GM08714 (cell line): ENCODE measurements at regions not wholly inside any gene's neighbourhood (a gene's known extent, or its start where the extent isn't known, plus 50 kb on each side); places are given as distances from the start of the nearest gene placed in this dataset.

ENCODE experiments used
- H3K4me3 ChIP-seq: fragments of 200-500 bp; sonication (Bioruptor generic); 2 replicates; pipeline ENCODE4 v1.5.1; 2014; ENCODE audit warnings: mild to moderate bottlenecking, low read length, inconsistent platforms
- ZNF274 ChIP-seq: IDR thresholded peaks from 2 replicates; pipeline ENCODE4 v1.6.1; 2012; ENCODE audit warnings: mild to moderate bottlenecking, low read depth, low read length

DNA sequence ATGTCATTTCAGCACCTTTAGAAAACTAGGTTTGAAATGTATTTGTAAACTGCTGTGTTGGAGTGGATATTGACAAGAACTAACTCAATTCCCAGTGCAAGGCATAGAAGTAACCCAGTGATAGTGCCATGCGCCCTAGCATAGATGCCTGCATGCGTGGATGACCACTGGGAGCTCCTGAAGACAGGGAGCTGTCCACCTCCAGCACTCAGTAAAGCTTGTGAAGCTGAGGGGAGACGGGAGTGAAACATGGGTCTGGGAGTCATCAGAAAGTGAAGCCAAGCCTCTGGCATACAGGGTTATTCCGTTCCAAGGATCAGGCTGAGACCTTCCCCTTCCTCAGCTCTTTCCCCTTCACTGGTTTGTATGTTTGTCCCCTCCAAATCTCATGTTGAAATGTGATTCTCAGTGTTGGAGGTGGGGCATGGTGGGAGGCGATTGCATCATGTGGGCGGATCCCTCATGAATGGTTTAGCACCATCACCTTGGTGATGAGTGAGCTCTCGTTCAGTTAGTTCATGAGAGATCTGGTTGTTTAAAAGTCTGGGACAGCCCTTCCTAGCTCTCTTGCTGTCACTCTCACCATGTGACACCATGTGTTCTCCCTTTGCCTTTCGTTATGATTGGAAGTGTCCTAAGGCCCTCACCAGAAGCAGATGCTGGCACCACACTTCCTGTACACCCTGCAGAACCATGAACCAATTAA is 146.5 kb upstream of the FERMT1 start:
- TF ChIP-seq ZNF274 = no peak
- H3K4me3 ChIP-seq = no peak overlapping the region

- H3K4me3 ChIP-seq = no peak overlapping the region
- TF ChIP-seq ZNF274 = no peak
Observed at GRCh38 chr20:6265204-6265904, 142.5 kb upstream of the FERMT1 start.

DNA sequence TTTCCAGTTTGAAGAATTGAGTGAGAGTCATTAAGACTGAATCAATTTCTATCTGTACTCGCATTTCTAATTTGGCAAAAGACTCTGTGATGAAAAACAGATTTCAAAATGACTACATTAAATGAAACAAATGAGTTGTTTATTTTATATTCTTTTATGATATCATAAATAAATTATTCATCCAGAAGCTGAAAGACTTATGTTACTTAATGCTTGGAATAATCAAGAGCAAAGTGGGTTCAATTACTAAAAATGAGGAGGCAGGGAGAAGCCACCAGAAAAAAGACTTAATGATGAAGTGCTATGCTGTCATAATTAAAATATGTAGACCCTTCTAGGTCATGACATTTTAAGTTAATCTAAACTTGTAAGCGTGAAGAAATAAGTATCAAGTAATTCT is 130.6 kb upstream of the FERMT1 start:
- TF ChIP-seq ZNF274 = no peak
- H3K4me3 ChIP-seq = no peak overlapping the region

- TF ChIP-seq ZNF274 = no peak
- no peak overlapping the region for H3K4me3 ChIP-seq
Observed at GRCh38 chr20:6245436-6245835, 122.6 kb upstream of the FERMT1 start.

DNA sequence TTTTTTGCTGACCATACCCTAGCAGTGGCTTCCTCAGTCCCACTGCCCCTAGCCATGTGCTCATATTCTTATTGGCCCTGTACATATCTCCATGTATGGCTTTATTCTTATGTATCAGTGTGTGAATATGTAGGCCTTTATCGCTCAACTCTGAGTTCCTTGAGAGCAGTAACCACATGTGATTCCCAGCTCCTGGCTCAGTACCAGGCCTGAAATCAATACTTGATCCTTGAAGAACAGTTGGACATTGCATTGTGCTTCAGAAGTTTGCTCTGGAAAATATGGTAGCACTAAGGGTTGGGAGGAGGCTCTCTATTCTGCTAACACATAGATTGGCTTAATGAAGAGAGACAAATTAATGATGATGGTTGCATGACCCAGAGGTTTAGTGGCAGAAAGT is 118.8 kb upstream of the FERMT1 start:
- no peak for TF ChIP-seq ZNF274
- H3K4me3 ChIP-seq = no peak overlapping the region

DNA sequence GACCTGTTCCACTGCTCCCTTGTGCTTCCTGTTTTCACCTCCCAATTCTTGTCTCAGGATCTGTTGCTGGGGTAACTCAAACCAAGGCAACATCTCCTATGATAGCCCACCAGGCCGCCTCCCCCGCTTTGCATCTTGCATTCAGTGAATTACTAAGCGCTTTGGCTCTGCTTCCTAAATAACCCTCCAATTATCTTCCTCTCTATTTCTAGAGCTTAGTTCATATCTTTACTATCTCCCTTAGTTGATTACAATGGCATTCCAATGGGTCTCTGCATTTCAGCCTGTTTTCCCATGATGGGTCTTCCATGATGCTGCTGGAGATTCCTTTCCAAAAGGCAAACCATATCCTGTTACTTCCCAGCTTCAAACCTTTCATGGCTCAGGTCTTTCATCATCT is 117.2 kb upstream of the FERMT1 start:
- H3K4me3 ChIP-seq = no peak overlapping the region
- no peak for TF ChIP-seq ZNF274

- H3K4me3 ChIP-seq = no peak overlapping the region
- TF ChIP-seq ZNF274 = no peak
Observed at GRCh38 chr20:6238421-6238820, 115.6 kb upstream of the FERMT1 start.

DNA sequence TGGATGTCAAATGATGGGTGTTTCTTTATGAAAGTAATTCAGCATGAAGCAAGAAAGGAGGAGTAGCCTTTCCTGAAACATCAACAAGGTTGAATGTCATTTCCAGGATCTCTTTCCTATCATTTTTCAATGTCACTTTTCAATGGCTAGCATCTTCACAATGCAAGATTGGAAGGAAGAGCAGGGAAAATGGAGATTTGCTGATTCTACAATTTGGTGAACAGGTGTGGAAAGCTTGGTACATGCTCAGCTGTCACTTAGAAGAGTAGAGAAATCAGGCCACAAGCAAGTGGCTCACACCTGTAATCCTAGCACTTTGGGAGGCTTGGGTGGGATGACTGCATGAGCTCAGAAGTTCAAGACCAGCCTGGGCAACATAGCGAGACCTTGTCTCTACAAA is 112.7 kb upstream of the FERMT1 start:
- no peak overlapping the region for H3K4me3 ChIP-seq
- TF ChIP-seq ZNF274 = no peak

GRCh38 chr20:6232436-6232835 is 109.6 kb upstream of the FERMT1 start:
- H3K4me3 ChIP-seq = no peak overlapping the region
- no peak for TF ChIP-seq ZNF274

DNA sequence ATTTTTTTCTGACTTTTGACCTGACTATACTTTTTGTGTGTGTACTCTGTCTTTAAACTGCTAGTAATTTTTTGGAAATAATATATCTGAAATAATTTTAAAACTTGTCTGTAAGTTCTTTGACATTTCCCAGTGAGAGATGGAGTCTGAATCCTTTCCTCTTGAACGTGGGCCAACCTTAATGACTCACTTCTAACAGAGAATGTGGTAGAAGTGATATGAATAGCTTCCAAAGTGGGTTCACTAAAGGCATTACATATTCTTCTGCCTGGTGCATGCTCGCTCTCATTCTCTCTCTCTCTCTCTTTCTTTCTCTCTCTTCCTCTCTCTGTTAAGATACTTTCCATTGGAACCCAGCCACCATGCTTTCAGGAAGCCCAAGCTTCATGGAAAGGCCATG is 108.7 kb upstream of the FERMT1 start:
- TF ChIP-seq ZNF274 = no peak
- H3K4me3 ChIP-seq = no peak overlapping the region

DNA sequence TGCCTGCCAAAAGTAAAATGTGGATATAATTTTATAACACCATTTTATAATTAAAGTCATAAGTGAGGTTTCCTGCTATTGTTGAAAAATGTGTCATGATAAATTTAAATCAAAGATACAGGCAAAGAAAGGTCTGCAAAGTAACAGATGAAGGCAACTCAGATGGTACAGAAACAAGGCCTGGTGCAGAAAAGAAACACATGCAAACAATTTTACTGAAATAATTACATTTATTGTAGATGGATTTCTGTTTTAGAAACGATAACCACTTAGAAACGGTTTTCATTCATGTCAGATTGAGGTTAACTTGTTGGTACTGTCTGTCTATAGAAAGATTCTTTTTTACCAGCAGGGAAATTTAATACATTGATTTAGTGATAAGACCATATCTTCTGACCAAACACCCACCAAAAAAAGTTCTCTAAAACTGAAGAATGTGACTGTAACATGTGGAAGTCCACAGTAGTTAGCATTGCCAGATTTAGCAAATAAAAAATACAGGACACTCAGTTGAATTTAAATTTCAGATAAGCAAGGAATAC is 105.5 kb upstream of the FERMT1 start:
- no peak for TF ChIP-seq ZNF274
- no peak overlapping the region for H3K4me3 ChIP-seq

- TF ChIP-seq ZNF274 = no peak
- no peak overlapping the region for H3K4me3 ChIP-seq
Observed at GRCh38 chr20:6213311-6213710, 90.5 kb upstream of the FERMT1 start.

DNA sequence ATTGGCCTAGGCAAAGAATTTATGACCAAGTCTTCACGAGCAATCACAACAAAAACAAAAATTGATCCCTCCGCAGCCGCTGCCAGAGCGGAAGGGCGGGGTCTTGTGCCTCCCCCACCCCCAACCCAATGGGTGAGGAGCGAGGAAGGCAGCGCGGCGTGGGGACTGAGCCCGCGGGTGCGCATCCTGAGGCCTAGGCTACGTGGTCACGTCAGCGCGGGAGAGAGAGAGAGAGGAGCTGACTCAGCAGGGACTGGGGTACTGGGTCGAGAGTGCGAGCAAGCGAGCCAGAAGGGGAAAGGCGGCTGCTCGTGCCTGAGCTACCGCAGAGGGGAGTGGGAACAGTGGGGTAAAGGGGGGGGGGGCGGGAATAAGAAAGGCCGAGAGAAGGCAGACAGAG is 90.1 kb upstream of the FERMT1 start:
- no peak overlapping the region for H3K4me3 ChIP-seq
- TF ChIP-seq ZNF274 = no peak

DNA sequence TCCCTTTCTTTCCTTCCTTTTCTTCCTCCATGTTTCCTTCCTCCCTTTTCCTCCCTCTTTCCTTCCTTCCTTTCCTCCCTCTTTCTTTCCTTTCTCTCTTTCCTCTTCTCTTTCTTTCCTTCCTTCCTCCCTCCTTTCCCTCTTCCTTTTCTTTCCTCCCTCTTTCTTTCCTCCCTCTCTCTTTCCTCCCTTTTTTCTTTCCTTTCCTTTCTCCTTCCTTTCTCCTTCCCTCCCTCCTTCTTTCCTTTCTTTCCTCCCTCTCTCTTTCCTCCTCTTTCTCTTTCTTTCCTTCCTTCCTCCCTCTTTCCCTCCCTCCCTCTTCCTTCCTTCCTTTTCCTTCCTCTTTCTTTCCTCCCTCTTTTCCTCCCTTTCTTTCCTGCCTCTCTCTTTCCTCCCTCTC is 86.3 kb upstream of the FERMT1 start:
- no peak for TF ChIP-seq ZNF274
- no peak overlapping the region for H3K4me3 ChIP-seq

DNA sequence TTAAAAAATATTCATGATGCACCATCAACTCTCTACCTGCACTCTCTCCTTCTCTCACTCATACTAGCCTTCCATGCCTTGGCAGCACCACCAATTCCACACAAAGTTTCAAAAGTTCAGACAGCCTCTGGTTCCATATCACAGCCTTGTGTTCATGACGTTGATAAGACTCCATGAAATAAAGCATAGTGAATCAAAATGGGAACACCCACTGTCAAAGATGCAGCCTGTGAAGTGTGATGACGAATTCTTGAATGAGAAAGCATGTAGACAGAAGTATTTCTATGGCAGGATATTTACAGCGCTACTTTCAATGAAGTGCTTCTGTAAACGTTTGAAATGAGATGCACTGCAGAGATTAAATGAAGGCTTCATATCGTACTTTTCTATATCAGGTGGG is 77.3 kb upstream of the FERMT1 start:
- TF ChIP-seq ZNF274 = no peak
- no peak overlapping the region for H3K4me3 ChIP-seq
